CD4-positive, alpha-beta T cell (primary cell): ENCODE measurements at regions not wholly inside any gene's neighbourhood (a gene's known extent, or its start where the extent isn't known, plus 50 kb on each side); places are given as distances from the start of the nearest gene placed in this dataset.

Experiments
- ATAC-seq: fragments of 200-7000 bp; cut with Tn5 transposase; one replicate; pipeline ENCODE4 v1.10.0; 2022; ENCODE audit warnings: mild to moderate bottlenecking; ENCODE audit not compliant: poor library complexity
- CTCF ChIA-PET: fragments of 350-600 bp; sonication (Branson Sonifier 250); formaldehyde crosslinking; loops from one replicate; lab custom pipeline; 2021; ENCODE audit warnings: antibody characterized with exemption, inconsistent platforms; lab: Charles Lee
- POLR2A ChIA-PET: fragments of 350-600 bp; sonication (Branson Sonifier 250); formaldehyde crosslinking; loops from one replicate; lab custom pipeline; 2021; ENCODE audit warnings: antibody characterized with exemption, inconsistent platforms; lab: Charles Lee
- DNase-seq, 14 experiments: peaks; one replicate each; pipeline ENCODE4 v3.0.0-alpha.2; 2013 to 2020; ENCODE audit warnings: mixed read lengths in 2 of 14
- H3K27ac ChIP-seq, 2 donors: one replicate each; pipeline versions ENCODE4 v1.5.1 to v1.7.0; 2013; ENCODE audit warnings: low read length in 2 of 2, low read depth in 1 of 2, mild to moderate bottlenecking in 1 of 2
- H3K27me3 ChIP-seq, 2 experiments: 1 replicate in 1 of 2; 2 replicates in 1 of 2; pipeline versions ENCODE4 v1.6.1 to v1.7.0; 2013; ENCODE audit warnings: low read length in 2 of 2, control low read depth in 1 of 2, mild to moderate bottlenecking in 1 of 2, moderate library complexity in 1 of 2; ENCODE audit not compliant: insufficient read depth in 2 of 2, control insufficient read depth in 1 of 2
- H3K36me3 ChIP-seq: one replicate; pipeline ENCODE4 v1.6.1; 2013; ENCODE audit warnings: low read length, control low read depth; ENCODE audit not compliant: insufficient read depth
- H3K4me1 ChIP-seq: one replicate; pipeline ENCODE4 v1.6.1; 2013; ENCODE audit warnings: low read length, control low read depth; ENCODE audit not compliant: insufficient read depth
- H3K4me3 ChIP-seq: one replicate; pipeline ENCODE4 v1.5.1; 2013; ENCODE audit warnings: mild to moderate bottlenecking, low read length, moderate library complexity
- H3K9me3 ChIP-seq, 2 experiments: 1 replicate in 1 of 2; 2 replicates in 1 of 2; pipeline versions ENCODE4 v1.6.1 to v1.7.0; 2013; ENCODE audit warnings: low read length in 2 of 2, mild to moderate bottlenecking in 2 of 2, control low read depth in 1 of 2, moderate library complexity in 1 of 2; ENCODE audit not compliant: control insufficient read depth in 1 of 2, insufficient read depth in 1 of 2
- H3K27ac Mint-ChIP-seq: one replicate; pipeline ENCODE4 v1.8.0; 2020; ENCODE audit warnings: mixed read lengths
- H3K27me3 Mint-ChIP-seq: one replicate; pipeline ENCODE4 v1.8.0; 2021; ENCODE audit warnings: mixed read lengths
- H3K36me3 Mint-ChIP-seq: one replicate; pipeline ENCODE4 v1.8.0; 2021; ENCODE audit warnings: low read depth, mixed read lengths
- H3K4me1 Mint-ChIP-seq: one replicate; pipeline ENCODE4 v1.8.0; 2021; ENCODE audit warnings: low read depth, mixed read lengths
- H3K4me3 Mint-ChIP-seq: one replicate; pipeline ENCODE4 v1.8.0; 2020; ENCODE audit warnings: mild to moderate bottlenecking, mixed read lengths
- H3K9me3 Mint-ChIP-seq: one replicate; pipeline ENCODE4 v1.8.0; 2020; ENCODE audit warnings: mixed read lengths
- CTCF ChIP-seq: fragments of 200-600 bp; IDR thresholded peaks from one replicate; pipeline ENCODE4 v1.8.0; 2022; ENCODE audit warnings: antibody characterized with exemption, mild to moderate bottlenecking
- intact Hi-C, 2 experiments: fragments of 100-400 bp; cut with DNase I in 1 of 2; cut with micrococcal nuclease in 1 of 2; formaldehyde crosslinking; loops; one replicate each; pipeline versions ENCODE4 v1.15.1 to v1.9.0; 2023 to 2025; cut with DNase I, micrococcal nuclease

GRCh38 chr17:34153991-34154390, 101.1 kb upstream of the CCL2 start:
- Histone ChIP-seq H3K9me3 (peaks cover 0 to 16% of the 10 kb centered on the region in 2 experiments), H3K4me1 (no peaks in the 10 kb centered on the region), H3K27me3 (peaks cover 32 to 38% of the 10 kb centered on the region in 2 experiments), H3K4me3 (no peak overlapping the region), H3K27ac (no peak overlapping the region), H3K36me3 (no peaks in the 10 kb centered on the region)
- peaks cover 15% of the 10 kb centered on the region for H3K4me1 Mint-ChIP-seq
- no peak for TF ChIP-seq CTCF
- intact Hi-C loops, result no loop called here
- POLR2A ChIA-PET, result no interaction called here
- H3K36me3 Mint-ChIP-seq, result no peaks in the 10 kb centered on the region
- no peak overlapping the region for H3K27ac Mint-ChIP-seq
- H3K27me3 Mint-ChIP-seq, result peaks cover 62% of the 10 kb centered on the region
- no peak for DNase-seq
- no peak for ATAC-seq
- no peak overlapping the region for H3K4me3 Mint-ChIP-seq
- peaks cover 5% of the 10 kb centered on the region for H3K9me3 Mint-ChIP-seq
- CTCF ChIA-PET, result no interaction called here

- Histone ChIP-seq H3K27ac (no peak overlapping the region), H3K36me3 (no peaks in the 10 kb centered on the region), H3K4me3 (no peak overlapping the region), H3K4me1 (no peaks in the 10 kb centered on the region), H3K9me3 (peaks cover 0 to 16% of the 10 kb centered on the region in 2 experiments), H3K27me3 (peaks cover 36 to 41% of the 10 kb centered on the region in 2 experiments)
- TF ChIP-seq CTCF, result no peak
- ChIA-PET CTCF (no interaction called here), POLR2A (no interaction called here)
- Mint-ChIP-seq H3K4me3 (no peak overlapping the region), H3K27ac (no peak overlapping the region), H3K9me3 (peaks cover 5% of the 10 kb centered on the region), H3K36me3 (no peaks in the 10 kb centered on the region), H3K27me3 (peaks cover 70% of the 10 kb centered on the region), H3K4me1 (peaks cover 15% of the 10 kb centered on the region)
- no peak for DNase-seq
- intact Hi-C loops, result no loop called here
- no peak for ATAC-seq
Observed at GRCh38 chr17:34154961-34155730, 99.9 kb upstream of the CCL2 start.

- Mint-ChIP-seq H3K4me3 (no peak overlapping the region), H3K4me1 (peaks cover 15% of the 10 kb centered on the region), H3K36me3 (no peaks in the 10 kb centered on the region), H3K27me3 (peaks cover 78% of the 10 kb centered on the region), H3K9me3 (peaks cover 5% of the 10 kb centered on the region), H3K27ac (no peak overlapping the region)
- ChIA-PET POLR2A (no interaction called here), CTCF (no interaction called here)
- Histone ChIP-seq H3K4me3 (no peak overlapping the region), H3K36me3 (no peaks in the 10 kb centered on the region), H3K4me1 (no peaks in the 10 kb centered on the region), H3K9me3 (peaks cover 0 to 16% of the 10 kb centered on the region in 2 experiments), H3K27me3 (peaks cover 36 to 41% of the 10 kb centered on the region in 2 experiments), H3K27ac (no peak overlapping the region)
- DNase-seq, result no peak
- no peak for TF ChIP-seq CTCF
- no peak for ATAC-seq
- intact Hi-C loops, result no loop called here
Observed at GRCh38 chr17:34155947-34156346, 99.1 kb upstream of the CCL2 start.
